BJ (cell line): ENCODE measurements at regions not wholly inside any gene's neighbourhood (a gene's known extent, or its start where the extent isn't known, plus 50 kb on each side); places are given as distances from the start of the nearest gene placed in this dataset.
"Not testable (repeated sequence)": the region's sequence is repeated elsewhere in the genome, so short reads cannot be mapped to it uniquely, and the experiment has no call there.

ENCODE experiments used
- CTCF ChIA-PET: fragments of 350-600 bp; formaldehyde crosslinking; extraction: SDS; loops from one replicate; lab custom pipeline; 2021; ENCODE audit warnings: antibody characterized with exemption, inconsistent platforms; lab: Yijun Ruan, JAX
- POLR2A ChIA-PET: fragments of 300-600 bp; sonication (Branson Sonifier 250); formaldehyde crosslinking; extraction: SDS; loops from one replicate; lab custom pipeline; 2021; ENCODE audit warnings: antibody characterized with exemption; lab: Charles Lee
- DNase-seq: peaks from one replicate; pipeline ENCODE4 v3.0.0-alpha.2; 2011; ENCODE audit warnings: low read depth
- H3K27me3 ChIP-seq: 2 replicates; pipeline ENCODE4 v1.6.0; 2011; ENCODE audit warnings: low read length; ENCODE audit not compliant: control insufficient read depth, insufficient read depth
- H3K36me3 ChIP-seq: 2 replicates; pipeline ENCODE4 v1.5.1; 2011; ENCODE audit warnings: low read length; ENCODE audit not compliant: control insufficient read depth, insufficient read depth
- H3K4me3 ChIP-seq: 2 replicates; pipeline ENCODE4 v1.5.1; 2011; ENCODE audit warnings: low read depth, mild to moderate bottlenecking, control low read depth, low read length
- CTCF ChIP-seq: IDR thresholded peaks from 2 replicates; pipeline ENCODE4 v1.5.1; 2011; ENCODE audit warnings: low read depth, mild to moderate bottlenecking, control low read depth, inconsistent platforms, low read length, moderate library complexity; ENCODE audit not compliant: insufficient read depth

- no peak for DNase-seq
- ChIA-PET CTCF (interaction anchor here (0.6 to 1.8 kb wide), 3 partner anchors 11 to 97 kb away, joined by 3 to 5 read pairs (median 4); no protein-coding TSS in a partner anchor), POLR2A (no interaction called here)
- no peaks in the 10 kb centered on the region for H3K36me3 ChIP-seq
- TF ChIP-seq CTCF, result no peak
- no peak overlapping the region for H3K4me3 ChIP-seq
- H3K27me3 ChIP-seq, result no peaks in the 10 kb centered on the region; the same call in 1 of the 2 replicates
These were observed 80.1 kb upstream of the ADGRE5 start for GRCh38 chr19:14301150-14301549.

- Histone ChIP-seq H3K4me3 (no peak overlapping the region), H3K27me3 (no peaks in the 10 kb centered on the region; the same call in 1 of the 2 replicates), H3K36me3 (no peaks in the 10 kb centered on the region)
- ChIA-PET CTCF (interaction anchor here (1.8 kb wide), 1 partner anchor 11 kb away, joined by 5 read pairs; no protein-coding TSS in a partner anchor), POLR2A (no interaction called here)
- TF ChIP-seq CTCF, result no peak
- DNase-seq, result no peak
These were observed 80.9 kb upstream of the ADGRE5 start for GRCh38 chr19:14300303-14300702.

- H3K27me3 ChIP-seq, POLR2A ChIA-PET: not testable (repeated sequence)
These were observed 81.9 kb upstream of the ADGRE5 start for GRCh38 chr19:14299224-14299827.

GRCh38 chr19:14297883-14298576 lies 83.2 kb upstream of the ADGRE5 start:
- H3K27me3 ChIP-seq, H3K4me3 ChIP-seq, POLR2A ChIA-PET, CTCF ChIA-PET, DNase-seq, H3K36me3 ChIP-seq: not testable (repeated sequence)

More at GRCh38 chr19:14299224-14299827, 81.9 kb upstream of the ADGRE5 start:
- H3K36me3 ChIP-seq, DNase-seq, H3K4me3 ChIP-seq: not testable (repeated sequence)
- CTCF ChIA-PET, result interaction anchor here (1.8 kb wide), 1 partner anchor 10 kb away, joined by 5 read pairs; no protein-coding TSS in a partner anchor

GRCh38 chr19:14294974-14295373 lies 86.3 kb upstream of the ADGRE5 start:
- H3K36me3 ChIP-seq, H3K4me3 ChIP-seq, H3K27me3 ChIP-seq, DNase-seq, POLR2A ChIA-PET, CTCF ChIA-PET: not testable (repeated sequence)

GRCh38 chr19:14293816-14294170 lies 87.5 kb upstream of the ADGRE5 start:
- CTCF ChIA-PET, POLR2A ChIA-PET, DNase-seq, H3K4me3 ChIP-seq, H3K27me3 ChIP-seq, H3K36me3 ChIP-seq: not testable (repeated sequence)

- H3K27me3 ChIP-seq, H3K4me3 ChIP-seq, H3K36me3 ChIP-seq, CTCF ChIA-PET, DNase-seq, POLR2A ChIA-PET: not testable (repeated sequence)
These were observed 87.3 kb upstream of the ADGRL1 start for GRCh38 chr19:14293101-14293815.

GRCh38 chr19:14289810-14290209 lies 83.8 kb upstream of the ADGRL1 start:
- CTCF ChIA-PET, result interaction anchor here (0.8 to 1.4 kb wide), 2 partner anchors 10 to 16 kb away, joined by 5 read pairs; no protein-coding TSS in a partner anchor
- H3K36me3 ChIP-seq, DNase-seq, H3K27me3 ChIP-seq, H3K4me3 ChIP-seq, POLR2A ChIA-PET: not testable (repeated sequence)

- H3K27me3 ChIP-seq, POLR2A ChIA-PET, DNase-seq, H3K36me3 ChIP-seq, H3K4me3 ChIP-seq: not testable (repeated sequence)
- CTCF ChIA-PET, result interaction anchor here (1.3 kb wide), 1 partner anchor 21 kb away, joined by 7 read pairs; no protein-coding TSS in a partner anchor
These were observed 81.9 kb upstream of the ADGRL1 start for GRCh38 chr19:14287837-14288236.

GRCh38 chr19:14286594-14286993 lies 80.6 kb upstream of the ADGRL1 start:
- DNase-seq, CTCF ChIA-PET, H3K4me3 ChIP-seq: not testable (repeated sequence)

More at GRCh38 chr19:14286594-14286993, 80.6 kb upstream of the ADGRL1 start:
- H3K36me3 ChIP-seq, H3K27me3 ChIP-seq, POLR2A ChIA-PET: not testable (repeated sequence)
